ENCODE measurements at regions not wholly inside any gene's neighbourhood (a gene's known extent, or its start where the extent isn't known, plus 50 kb on each side); places are given as distances from the start of the nearest gene placed in this dataset.
A peak's percentile ranks its signal among the peaks of the same experiment; 100 is the strongest.
"Not testable (repeated sequence)": the region's sequence is repeated elsewhere in the genome, so short reads cannot be mapped to it uniquely, and the experiment has no call there.

DNA sequence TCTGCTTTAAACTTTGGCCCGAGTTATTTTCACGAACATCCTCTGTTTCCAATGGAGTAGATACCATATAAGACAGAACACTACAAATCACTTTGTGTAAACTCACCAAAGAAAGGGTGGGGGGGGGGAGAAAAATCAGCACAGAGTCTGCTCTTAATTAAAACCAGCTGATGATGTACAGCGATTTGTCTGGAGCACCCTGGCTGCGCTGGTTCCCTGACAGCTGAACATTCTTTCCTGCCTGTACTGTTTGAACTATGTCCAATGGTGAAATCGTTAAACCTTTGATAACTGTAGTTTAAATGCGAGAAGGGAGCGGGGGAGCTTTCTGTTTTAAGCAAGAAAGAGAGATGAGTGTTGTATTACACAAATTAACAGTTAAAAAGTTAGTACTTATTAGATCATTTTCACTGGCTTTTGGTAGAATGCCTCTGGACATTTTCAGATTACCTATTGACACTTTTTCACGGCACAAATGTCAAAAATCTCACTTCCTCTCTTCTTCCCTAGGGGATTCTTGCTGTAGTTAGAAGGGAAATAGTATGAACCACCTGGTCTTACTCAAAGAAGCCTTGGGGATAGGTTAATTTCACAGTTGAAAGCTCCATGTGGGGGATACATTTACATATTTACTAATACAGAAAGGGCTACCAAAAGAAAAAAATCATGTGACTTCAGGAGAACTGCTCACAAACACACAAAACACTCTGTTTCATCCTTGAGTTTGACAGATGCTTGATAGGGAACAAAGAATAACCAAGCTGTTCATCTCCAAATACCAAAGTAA is 140.2 kb upstream of the RUNX1 start:
- ATAC-seq, result no peak

DNA sequence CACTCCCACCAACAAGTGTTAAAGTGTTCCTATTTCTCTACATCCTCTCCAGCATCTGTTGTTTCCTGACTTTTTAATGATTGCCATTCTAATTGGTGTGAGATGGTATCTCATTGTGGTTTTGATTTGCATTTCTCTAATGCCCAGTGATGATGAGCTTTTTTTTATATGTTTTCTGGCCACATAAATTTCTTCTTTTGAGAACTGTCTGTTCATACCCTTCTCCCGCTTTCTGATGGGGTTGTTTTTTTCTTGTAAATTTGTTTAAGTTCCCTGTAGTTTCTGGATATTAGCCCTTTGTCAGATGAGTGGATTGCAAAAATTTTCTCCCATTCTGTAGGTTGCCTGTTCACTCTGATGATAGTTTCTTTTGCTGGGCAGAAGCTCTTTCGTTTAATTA is 134.3 kb upstream of the RUNX1 start:
- ATAC-seq, result not testable (repeated sequence)

DNA sequence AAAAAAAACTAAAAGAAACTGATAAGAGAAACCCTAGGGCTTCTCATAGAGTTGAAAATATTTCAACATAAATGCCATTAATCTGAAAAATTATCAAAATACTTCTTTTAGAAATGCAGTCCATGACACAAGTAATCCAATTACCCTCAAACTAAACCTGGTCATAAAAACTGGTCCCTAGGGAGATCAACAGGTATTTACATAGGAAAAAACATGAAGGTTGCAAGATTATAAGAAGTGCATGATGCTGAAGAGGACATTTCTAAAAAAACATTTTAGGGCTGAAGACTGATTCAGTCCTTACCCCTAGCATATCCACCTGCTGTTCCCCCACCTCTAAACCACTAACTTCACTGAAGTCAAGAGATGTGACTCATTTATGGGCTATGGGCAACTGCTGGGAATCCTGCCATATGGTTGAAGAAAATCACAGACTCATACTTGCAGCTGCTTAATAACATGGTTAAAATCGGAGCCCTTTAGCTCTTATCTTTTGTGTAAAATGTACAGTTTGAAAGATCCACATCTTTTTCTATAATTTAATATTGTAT is 131.0 kb upstream of the RUNX1 start:
- ATAC-seq, result no peak

DNA sequence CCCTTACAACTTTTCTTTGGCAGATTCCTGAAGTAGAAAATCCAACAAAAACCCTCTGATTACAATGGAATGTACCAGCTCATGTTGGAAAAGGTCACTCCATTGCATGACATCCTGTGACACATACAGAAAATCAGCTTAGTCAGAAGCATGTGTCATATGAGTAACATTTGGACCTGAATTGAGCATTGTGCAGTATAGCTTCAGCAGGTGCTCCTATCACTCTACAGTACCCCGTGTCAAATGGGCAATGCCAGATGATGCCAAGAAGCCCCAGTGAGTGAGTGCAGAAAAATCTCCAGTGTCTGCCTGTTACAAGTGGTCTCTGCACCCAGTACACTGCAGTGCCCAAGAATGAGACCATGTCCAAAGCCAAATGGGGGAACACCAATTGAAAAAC is 129.7 kb upstream of the RUNX1 start:
- peak; percentile 81 for ATAC-seq

DNA sequence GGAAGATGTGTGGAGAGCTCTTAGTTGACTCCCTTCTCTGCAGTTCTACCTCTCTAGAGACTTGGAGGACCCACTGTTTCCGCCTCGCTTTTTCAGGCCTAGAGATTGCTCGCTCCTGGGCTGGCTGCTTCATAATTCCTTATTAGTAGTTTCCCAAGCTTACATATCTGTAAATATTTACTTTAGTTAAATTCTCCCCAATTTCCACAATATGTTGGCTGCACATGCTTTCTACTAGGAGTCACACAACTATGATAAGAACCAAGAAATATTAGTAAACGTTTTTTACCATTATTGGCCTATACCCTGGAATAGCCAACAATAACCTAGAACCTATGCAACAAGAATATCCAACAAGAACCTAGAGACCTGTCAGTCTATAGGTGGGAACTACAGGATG is 129.0 kb upstream of the RUNX1 start:
- no peak for ATAC-seq

DNA sequence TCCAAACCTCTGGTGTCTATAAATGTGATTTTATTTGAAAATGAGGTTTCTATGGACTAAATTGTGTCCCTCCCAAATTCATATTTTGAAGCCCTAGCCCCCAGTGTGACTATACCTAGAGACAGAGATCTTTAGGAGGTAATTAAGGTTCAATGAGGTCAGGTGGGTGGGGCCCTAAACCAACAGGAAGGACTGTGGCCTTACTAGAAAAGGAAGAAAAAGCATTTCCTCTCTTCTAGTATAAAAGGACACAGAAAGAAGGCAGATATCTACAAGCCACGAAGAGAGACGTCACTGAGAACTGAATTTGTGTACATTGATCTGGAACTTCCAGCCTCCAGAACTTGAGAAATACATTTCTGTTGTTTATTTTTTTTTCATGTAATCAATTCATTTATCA is 123.1 kb upstream of the RUNX1 start:
- ATAC-seq, result no peak

DNA sequence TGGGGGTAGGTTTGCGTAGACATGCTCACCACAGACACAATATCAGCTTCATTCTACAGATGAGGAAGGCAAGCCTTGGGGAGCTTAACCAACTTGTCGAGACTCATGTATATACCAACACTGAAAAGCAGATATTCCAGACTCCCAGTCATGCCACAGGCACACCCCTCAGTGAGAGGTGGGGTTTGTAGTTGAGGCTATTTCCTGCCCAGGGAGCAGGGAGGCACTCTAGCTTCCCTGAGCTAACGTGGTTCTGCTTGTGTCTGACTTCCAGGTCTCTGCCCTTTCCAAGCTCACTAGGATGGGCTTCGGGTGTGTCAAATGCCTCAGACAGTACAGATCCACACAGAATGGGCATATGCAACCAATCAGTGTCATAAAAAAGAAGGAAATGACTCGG is 122.3 kb upstream of the RUNX1 start:
- ATAC-seq, result peak; percentile 90

DNA sequence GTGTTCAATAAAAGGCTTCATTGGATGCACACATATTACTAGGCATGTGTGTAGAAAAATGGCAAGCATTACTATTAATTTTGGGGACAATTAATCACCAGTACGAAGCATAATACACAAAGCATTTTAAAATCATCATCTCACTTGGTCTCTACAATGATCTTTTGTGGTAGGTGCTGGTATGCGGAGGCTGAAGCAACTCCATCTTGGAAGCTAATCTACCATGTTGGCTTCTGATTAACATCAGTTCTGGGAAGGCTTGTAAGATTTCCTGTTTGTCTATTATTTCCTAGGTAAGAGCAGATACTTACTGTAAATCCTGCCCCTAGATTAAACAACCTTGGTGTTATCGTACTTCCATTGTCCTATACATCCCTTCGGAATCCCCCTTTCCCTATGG is 121.7 kb upstream of the RUNX1 start:
- ATAC-seq, result no peak

DNA sequence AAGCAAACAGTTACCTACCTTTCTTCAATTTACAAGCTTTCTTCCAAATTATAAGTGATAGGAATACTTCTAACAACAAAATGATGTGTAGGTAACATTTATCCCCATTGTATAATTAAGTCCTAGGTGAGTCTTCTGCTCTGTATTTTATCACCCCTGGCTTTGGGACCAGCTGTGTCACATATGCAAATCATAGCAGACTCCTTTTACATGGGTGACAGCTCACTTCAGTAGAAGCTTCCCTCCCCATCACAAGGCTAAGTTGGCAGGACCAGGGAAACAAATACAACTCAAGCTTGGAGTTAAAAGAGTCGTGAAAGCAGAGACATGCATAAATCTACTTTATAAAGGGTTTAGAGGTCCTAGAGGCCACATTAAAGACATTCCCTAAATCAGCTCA is 121.1 kb upstream of the RUNX1 start:
- no peak for ATAC-seq

DNA sequence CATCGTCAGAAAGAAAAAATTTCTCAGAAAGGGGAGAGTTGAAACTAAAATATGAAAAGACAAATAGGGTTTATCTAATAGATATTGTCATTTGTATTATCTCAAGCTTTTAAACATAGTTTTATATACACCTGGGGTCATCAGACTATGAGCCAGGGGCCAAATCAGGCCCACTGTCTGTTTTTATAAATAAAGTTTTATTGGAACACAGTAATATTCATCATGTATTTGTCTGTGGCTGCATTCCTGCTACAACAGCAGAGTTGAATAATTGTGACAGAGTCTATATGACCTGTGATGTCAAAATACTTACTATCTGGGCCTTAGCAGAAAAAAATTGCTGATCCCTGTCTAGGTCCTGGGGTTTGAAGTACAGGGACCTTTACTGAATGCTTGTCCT is 120.5 kb upstream of the RUNX1 start:
- no peak for ATAC-seq

DNA sequence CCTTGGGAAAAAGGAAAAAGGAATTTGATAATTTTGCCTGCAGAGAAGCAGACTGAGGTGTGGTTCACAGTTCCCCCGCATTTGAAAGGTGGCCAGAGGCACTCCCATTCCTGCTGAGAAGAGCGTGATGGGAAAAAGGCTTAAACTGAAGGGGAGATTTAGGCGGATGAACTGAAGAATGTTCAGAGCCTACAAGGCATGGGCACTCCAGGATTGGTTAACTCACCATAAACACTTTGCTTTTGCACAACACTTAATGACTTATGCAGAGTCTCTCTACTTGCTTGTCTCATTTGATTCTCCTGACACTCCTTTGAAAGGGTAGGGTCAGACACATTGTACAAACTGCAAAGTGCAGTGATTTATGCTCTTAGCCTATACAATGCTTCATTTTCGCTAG is 119.6 kb upstream of the RUNX1 start:
- ATAC-seq, result peak; percentile 83

DNA sequence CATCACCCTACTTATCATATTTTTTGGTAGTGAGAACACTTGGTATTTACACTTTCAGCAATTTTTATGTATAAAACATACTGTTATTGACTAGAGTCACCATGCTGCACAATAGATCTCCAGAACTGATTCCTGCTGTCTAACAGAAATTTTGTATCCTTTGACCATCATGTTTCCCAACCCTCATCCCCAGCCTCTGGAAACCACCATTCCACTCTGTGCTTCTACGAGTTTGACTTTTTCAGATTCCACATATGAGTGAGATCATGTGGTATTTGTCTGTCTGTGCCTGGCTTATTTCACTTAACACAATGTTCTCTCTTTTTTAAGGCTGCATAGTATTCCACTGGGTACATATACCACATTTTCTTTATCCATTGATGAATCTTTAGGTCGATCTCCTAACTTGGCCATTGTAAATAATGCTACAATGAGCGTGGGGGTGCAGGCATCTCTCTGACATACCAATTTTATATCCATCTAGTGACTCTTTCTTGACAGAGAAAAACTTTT is 115.9 kb upstream of the RUNX1 start:
- ATAC-seq, result no peak

DNA sequence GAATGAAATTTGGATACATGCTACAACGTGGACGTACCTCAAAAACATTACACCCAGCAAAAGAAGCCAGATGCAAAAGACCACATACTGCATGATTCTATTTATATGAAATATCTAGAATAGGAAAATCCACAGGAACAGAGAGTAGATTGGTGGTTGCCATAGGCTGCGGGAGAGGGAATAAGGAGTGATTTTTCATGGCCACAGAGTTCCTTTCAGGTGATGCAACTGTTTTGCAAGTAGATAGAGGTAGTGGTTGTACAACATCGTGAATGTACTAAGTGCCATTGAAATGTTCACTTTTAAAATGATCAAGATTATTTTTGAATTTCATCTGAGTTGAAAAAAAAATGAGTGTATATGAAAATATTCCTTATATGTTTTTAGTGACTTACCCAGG is 115.3 kb upstream of the RUNX1 start:
- ATAC-seq, result no peak

DNA sequence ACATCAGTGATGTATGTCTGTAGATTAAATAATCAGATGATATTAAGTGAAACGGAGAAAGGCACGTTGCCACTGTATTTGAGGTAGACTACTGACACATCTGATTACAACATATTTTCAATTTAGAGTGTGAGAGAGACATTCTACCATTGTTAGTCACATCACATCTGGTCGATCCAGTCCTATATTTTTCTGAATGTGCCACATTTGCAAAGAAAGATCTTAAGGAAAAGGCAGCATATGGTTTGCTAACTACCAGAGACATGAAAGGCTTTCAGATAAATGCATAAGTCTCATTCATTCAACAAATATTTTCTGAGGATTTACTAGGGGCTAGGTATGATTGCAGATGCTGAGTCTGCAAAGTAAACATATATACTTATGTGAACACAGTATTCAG is 114.3 kb upstream of the RUNX1 start:
- ATAC-seq, result peak; percentile 80

DNA sequence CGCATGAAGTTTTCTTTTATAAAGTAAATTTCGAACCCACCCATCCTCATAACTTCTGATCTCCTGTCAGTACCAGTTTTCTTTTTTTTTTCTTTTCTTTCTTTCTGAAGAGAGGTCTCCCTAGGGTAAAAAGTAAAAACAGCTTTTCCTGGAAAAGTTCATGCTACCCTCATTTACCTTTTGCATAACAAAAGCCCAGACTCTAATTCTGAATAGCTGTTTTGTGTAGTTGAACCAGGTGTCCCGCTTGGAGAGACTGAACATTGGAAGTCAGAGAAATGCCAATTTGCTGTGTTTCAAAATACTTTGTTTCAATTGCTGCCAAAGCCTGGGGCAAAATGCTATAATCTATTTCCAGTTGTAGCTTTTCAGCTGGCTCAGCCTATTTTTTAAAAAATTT is 113.7 kb upstream of the RUNX1 start:
- no peak for ATAC-seq

DNA sequence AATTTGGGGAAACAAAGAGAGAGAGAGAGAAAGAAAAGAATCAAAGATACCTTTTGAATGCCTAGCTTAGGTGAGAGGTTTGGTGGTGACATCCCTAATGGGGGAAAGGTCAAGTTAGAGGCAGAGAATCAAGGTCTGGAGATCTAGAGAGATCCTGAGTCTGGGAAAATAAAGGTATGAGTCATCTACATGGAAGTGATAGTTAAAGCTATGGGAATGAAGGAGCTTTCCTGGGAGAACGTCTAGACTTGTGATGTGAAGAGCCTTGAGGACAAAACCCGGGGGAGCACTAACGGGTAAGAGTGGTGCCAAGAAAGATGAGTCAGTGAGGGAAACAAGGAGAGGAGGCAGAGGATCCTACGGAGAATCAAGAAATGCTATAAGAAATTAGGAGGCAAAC is 110.8 kb upstream of the RUNX1 start:
- no peak for ATAC-seq

DNA sequence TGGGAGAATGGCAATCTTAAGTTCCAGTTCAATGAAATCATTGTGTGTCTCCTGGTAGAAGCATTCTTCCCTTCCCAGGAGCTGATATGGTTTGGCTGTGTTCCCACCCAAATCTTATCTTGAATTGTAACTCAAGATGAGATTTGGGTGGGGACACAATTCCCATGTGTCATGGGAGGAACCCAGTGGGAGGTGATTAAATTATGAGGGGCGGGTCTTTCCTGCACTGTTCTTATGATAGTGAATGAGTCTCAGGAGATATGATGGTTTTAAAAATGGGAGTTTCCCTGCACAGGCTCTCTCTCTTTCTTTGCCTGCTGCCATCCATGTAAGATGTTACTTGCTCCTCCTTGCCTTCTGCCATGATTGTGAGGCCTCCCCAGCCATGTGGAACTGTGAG is 108.3 kb upstream of the RUNX1 start:
- not testable (repeated sequence) for ATAC-seq

DNA sequence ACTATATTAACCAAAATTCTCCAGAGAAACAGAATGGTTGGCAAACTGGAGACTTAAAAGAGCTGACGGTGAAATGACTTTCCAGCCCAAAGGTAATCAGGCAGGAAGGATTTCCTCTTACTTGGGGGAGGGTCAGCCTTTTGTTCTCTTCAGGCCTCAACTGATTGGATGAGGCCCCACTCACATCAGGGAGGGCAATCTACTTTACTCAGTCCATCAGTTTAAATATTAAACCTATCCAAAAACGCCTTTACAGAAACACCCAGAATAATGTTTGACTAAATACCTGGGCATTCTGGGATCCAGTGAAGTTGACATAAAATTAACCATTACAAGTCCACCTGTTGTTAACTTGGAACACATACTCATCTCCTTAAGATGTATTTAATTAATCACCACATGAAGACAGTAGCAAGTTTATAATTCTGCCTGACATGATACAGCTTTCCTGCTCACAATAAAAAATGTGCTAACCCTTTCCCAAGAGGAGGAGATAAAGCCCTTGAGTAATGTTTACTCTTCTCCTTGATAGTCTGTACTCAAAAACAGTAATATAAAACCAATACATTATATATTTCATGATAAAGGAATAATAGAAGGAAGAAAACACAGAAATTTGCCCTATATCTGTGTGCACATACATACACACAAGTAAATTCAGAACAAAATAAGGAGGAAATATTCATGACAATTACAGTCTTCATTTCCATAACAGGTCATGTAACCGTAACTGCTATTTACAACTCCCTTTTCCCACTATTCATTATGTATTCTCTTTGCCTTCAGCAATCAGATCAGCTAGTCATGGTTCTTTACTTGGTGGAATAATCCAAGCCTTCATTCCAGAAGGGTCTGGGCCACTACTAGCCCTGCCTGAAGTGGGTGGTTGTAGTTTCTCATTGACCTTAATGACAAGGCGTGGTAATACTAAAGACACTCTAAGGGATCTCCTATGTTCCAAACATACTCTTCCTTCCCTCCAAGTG is 107.5 kb upstream of the RUNX1 start:
- no peak for ATAC-seq

DNA sequence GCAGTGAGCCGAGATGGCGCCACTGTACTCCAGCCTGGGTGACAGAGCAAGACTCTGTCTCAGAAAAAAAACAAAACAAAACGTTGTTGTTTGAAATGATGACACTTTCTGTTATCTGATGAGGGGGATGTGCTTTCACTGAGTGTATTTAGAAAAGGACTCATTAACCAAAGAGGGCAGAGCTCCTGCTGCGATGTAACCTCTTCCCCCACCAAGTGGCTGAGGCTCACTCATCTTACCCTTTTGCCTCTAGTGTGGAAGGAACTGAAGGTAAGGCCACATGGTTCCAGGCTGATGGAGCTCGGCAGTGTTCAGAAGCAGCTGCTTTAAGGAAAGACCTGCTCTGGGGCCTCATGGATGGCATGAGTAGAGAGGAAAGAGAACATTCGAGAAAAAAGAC is 105.7 kb upstream of the RUNX1 start:
- no peak for ATAC-seq

DNA sequence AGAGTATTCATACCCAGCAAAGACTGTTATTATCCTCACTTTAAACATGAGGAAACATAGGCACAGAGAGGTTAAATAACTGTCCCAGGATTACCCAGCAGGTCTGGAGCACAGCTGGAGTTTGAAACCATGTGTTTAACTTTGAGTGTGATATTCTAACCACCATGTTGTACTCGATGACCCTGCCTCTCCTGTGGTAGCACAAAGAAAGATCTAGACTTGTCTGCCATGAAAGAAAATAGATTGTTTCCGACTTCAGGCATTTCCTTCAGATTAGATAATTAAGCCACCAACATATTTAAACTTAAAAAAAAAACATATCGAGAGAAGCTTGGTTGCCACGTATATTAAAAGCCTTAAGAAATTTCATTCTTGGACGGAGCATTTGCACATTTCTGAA is 104.6 kb upstream of the RUNX1 start:
- no peak for ATAC-seq

DNA sequence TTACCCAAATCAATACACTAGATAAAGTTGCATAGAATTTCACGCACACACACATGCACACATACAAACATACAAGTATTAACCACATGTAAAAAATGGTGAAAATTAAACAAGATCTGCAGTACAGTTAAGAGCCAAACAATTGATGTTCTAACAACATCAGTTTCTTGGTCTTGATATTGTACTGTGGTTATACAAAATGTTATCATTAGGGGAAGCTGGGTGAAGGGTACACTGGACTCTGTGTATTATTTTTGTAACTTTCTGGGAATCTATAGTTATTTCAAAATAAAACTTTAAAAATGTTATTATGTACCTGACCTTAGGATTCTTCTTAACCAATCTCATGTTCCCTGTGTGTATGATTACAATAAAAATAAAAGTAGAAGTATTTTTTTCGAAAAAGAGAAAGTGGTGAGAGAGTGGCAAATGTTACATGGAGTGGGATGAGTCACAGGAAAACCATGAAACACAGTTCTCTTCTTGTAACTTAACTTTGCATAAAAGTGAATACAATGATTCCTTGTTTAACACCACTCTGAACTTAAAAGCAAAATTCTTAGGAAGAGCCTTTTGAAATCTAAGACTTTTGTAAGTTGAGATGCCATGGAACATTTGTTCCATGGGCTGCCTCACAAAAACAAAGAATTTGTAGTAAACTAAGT is 101.6 kb upstream of the RUNX1 start:
- no peak for ATAC-seq

DNA sequence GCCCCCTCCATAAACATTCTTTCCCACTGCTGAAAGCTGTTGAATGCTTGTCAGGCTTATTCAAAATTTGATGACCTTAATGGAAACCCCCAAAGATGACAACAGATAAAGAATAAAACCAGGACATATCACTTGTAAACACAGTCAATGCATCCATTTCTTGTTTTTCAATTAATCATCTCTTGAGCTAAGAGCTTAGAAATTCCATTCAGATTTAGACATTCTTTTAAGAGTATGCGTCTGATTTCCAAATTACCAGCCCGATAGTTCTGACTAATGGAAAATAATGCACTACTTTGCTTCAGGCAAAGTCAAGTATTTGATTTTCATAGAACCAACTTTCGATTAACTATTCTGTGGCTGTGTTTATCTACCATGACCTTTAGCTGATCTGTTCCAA is 100.6 kb upstream of the RUNX1 start:
- ATAC-seq, result no peak

DNA sequence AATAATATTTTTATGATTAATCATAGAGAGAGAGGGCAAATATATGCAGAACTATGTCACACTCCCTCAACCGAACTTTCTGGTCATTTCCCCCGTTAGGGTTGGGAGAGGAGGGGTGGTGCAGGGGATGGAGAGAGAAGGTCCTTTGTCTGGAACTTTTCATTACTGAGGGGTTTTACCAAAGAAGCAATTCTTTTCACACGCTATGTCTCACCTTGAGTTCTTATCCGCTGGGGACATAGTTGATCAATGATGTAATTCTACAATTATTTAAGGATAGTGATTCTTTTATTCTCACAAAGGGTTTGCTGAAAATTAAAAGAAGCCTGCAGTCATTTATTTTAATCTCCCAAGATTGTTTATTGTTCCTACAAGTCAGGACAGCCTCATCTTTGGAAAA is 98.3 kb upstream of the RUNX1 start:
- no peak for ATAC-seq

Data from esophagus mucosa (tissue), 1 donor.